Left forelimb (tissue), 1 donor: ENCODE measurements at regions not wholly inside any gene's neighbourhood (a gene's known extent, or its start where the extent isn't known, plus 50 kb on each side); places are given as distances from the start of the nearest gene placed in this dataset.
"Not testable (repeated sequence)": the region's sequence is repeated elsewhere in the genome, so short reads cannot be mapped to it uniquely, and the experiment has no call there.

ENCODE experiments used
- DNase-seq: peaks from one replicate; pipeline ENCODE4 v3.0.0-alpha.2; 2018; ENCODE audit warnings: low spot score

DNA sequence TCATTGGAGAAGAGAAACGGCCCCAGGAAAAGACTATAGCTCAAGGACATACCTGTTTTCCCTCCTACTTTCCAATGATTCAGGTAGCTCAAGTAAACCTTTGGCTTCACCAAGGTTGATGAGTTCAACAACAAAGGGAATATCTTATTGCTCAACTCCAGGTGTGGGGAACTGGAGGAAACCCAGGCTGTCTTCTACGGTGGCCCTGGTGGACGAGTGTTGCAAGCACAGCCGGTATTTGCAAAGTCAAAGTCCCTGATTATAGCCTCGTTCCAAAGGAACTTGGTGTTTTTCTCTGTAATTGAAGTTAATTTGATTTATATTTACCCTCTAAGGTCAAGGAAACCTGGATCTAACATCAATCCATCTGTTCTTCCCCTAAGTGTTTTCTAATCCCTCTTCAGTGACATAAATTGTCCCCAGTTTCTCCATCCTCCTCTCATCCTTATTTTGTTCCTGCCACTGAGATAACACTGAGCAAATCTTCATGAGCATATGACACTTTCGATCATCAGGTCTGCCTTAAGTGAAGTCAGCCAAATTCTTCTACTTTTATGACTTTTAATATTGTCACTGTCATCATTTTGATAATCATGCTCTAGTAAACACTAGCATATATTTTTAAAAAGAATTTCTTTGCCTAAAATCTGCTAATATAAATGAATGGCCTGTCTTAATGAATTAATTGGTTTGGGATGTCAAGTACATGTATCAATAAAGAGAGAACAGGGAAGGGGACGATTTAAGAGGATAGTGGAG lies 174.6 kb upstream of the TBX3 start:
- no peak for DNase-seq

DNA sequence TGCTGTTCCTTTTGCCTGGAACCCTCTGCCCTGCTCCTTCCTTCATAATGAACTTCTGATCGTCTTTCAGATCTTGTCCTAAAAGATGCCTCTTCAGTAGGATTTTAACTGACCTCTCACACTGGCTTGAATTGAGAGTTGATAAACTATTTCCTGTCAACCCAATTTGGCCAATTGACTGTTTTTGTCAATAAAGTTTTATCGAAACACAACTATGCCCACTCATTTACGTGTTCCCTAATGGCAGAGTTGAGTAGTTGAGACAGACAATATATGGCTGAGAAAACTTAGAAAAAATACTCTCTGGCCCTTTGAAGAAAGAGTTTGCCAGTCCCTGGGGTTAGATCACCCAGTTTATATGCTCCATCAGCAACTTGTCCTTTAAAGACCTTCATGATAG lies 171.7 kb upstream of the TBX3 start:
- no peak for DNase-seq

DNA sequence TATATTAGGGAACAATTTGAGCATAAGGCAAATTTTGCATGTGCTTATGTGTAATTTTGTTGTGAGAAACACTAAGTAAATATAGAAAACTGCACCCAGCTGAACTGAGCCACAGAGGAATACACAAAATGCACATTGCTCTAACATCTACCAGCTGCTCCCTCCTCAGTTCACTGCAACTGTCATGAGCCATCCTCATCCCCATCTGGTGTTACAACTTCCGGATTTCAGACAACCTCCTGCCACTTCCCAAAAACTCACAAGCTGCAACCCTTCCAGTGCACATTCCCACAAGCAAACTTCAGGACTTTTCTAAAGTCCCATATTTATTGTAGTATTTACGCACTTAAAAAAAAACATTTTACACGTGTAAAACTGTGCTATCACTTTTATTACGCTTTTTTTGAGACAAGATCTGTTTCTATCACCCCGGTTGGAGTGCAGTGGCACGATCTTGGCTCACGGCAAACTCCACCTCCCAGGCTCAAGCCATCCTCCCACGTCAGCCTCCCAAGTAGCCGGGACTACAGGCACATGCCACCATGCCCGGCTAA lies 169.1 kb upstream of the TBX3 start:
- no peak for DNase-seq

DNA sequence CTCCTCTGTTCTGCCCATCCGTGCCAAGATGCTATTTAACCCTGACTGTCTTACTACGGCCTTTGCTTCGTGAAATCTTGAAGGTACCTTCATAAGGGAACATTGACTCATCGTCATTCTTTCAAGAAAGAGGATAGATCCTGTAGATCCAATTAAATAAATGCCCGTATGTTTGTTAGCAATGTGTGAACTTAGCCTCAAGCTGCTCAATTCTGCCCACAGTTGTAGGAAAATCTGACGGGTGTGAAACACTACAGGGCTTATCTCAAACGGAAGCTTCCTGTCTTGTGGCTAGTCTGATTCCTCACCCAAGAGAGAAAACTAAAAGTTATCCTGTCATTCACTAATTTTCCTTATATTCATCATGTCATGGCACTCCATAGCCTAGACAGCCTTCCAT lies 168.0 kb upstream of the TBX3 start:
- DNase-seq, result no peak

DNA sequence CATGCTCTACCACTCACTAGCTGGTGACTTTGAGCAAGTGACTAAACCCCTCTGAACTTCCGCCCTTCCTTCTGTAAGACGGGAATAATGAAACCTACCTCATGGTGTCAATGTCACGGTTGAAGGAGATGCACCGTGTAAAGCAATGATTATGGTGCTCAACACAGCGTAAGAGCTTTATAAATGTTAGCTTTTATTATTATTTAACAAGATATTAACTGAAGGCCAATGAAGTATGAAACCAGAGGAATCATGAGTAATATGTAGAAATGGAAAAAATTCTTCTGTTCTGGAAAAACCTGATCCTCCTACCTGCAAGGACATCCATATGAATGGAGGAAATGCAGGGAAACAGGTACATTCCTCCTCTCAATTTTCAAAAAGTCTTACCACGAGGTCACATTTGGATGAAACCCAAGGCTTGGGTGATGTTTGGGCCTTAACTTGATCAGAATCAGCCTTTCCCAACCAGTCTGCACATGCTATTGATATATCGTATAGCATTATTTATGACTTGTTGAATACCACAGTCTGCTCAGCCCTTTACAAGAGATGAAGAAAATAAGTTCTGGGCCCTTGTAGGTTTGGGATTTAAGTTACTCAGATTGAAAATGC lies 166.8 kb upstream of the TBX3 start:
- no peak for DNase-seq

DNA sequence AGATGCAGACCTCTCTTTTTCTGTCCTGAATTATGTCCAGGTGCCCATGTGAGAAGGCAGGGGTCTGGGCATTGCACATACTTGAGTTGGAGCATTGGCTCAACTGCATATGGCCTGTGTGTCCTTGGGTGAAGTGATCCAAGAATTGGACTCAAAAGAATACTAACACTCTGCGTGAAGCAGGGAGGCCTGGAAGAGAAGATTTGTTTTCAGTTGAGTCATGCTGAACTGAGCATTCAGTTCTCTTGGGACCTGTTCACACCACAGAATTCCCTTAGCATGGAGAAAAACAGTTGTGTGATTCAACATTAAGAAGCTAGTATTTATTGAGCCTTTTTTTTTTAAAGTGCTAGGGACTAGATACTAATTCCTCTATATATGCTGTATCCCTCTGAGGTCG lies 164.7 kb upstream of the TBX3 start:
- DNase-seq, result no peak

DNA sequence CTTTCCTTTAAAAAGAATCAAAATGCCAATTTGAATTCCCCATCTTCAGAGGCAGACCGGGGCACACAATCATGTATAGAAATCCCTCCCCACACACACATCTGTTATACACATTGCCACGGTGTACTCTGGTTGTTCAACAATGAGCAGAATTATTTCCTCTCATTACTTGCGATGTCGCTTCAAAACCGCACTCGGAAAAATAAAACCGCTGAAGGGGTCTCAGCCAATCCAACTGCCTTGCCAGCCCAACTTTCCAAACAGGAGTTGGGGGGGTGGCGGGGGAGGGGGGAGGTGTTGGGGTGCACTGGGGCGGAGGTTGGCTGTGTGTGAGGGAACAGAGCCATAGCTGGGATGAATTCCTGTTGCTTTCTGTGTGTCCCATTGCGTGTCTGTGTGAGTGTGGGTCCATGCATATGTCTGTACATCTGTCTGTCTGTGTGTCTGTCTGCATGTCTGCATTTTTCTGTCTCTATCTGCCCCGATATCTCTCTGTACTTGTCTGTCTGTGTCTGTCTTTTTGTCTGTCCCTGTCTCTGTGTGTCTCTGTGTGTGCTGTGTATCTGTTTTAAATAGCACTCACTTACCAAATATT lies 163.6 kb upstream of the TBX3 start:
- peak; percentile 74 for DNase-seq

DNA sequence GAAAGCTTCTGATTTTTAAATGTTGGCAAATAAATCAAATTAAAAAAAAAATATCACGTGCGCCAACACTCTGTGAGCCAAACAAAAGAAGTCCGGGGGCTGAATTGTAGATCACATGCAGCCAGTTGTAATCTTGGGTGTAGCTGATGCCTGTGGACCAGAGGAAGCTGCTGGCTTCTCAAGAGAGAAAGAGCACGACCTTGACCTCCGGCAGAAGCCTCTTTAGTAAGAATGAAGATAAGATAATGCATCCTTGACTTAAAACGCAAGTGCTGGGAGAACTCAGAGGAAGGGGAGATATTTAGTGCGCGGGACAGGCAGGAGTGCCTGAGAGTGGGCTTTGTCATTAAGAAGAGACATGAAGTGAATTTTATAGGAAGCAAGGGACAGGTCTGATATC lies 162.8 kb upstream of the TBX3 start:
- DNase-seq, result no peak

DNA sequence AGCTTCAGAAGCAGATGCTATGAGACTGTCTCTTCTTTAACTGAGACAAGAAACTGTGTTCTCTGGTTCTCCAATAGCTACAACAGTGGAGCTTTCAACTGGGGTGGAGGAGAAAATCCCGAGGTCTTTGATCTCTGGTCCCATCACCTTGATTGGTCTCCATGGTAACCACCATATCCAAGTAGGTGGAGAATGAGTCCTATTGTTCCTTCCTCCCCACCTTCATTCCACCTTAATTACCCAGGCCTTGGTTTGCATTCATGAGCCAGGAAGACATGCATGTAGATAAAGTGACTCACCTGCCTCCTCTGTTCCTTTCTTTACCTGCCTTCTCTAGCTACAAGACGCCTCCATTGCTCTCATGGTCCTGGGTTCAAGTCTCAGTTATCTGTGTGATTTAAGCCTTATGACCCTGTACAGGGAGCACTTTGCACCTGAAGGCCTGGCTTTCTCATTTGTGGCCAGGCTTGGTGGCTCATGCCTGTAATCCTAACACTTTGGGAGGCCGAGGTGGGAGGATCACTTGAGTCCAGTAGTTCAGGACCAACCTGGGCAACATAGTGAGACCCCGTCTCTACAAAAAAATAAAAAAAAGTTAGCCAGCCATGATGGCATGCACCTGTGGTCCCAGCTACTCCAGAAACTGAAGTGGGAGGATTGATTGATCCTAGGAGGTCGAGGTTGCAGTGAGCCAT lies 157.7 kb upstream of the TBX3 start:
- no peak for DNase-seq

DNA sequence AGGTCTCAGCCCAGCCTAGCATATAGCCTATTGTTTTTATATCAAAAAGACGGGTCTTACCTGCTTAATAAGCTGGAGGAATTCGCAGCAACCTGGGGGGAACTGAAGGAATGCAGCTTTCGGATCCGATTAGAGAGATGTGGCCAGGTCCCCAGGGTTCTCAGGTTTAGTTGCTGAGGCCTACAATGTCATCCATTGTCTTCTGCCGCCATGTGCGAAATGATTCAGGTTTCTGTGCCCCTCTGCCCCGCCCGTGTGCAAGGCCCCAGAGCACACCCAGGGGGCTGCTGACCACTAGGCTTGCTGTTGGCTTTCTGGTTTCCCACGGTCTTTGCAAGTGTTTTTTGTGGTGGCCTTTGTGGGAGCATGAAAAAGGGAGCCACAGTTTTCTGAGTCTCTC lies 154.5 kb upstream of the TBX3 start:
- DNase-seq, result no peak

DNA sequence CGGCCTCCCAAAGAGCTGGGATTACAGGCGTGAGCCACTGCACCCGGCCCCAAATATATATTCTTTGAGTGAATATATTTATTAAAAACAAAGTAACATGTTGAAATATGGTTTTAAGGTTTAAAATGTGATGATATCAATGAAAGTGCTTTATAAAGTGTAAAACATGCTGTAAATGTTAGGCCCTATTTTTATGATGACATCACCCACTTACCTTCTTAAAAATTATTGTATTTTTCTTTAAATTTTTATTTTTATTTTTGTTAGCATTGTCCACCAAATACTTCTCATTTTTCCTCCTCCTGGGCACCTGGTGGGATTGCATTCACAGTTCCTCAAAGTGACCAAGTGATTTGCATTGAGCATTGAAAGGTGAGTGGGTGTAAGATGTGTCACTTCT lies 152.6 kb upstream of the TBX3 start:
- DNase-seq, result no peak

DNA sequence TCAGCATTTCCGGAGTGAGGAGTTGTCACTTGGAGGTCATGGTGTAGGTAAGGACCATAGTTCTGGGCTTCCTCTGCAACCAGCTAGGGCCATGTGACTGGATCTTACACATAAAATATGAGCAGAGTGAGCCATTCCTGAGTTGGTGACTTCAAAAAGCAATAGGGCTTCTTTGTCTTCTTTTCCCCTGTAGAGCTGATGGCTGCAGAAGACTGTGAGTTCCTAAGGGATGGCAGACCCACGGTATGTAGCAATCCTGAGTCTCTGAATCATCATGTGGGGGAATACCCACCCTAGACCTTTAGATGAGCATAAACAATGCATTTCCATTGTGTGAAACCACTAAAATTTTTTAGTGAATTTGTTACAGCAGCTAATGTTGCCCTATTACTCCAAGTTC lies 151.1 kb upstream of the TBX3 start:
- no peak for DNase-seq

DNA sequence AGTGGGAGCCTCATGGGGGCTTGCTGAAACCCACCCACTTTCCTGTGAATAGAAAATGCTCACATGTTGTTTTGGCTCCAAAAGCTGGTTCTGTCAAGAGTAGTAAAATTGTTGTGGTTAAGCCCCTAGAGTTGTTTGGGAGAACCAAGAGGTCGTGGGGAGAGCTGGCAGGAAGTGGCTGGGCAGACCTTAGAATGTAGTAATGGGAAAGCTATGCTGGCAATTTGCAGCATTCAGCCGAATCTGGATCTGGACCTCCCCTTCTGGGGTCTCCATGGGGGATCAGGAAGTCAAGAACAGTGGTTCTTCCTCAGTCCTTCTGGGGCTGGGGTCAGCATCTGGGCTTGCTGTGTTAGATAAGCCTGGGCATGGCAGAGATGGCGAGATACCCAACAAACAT lies 150.6 kb upstream of the TBX3 start:
- no peak for DNase-seq

DNA sequence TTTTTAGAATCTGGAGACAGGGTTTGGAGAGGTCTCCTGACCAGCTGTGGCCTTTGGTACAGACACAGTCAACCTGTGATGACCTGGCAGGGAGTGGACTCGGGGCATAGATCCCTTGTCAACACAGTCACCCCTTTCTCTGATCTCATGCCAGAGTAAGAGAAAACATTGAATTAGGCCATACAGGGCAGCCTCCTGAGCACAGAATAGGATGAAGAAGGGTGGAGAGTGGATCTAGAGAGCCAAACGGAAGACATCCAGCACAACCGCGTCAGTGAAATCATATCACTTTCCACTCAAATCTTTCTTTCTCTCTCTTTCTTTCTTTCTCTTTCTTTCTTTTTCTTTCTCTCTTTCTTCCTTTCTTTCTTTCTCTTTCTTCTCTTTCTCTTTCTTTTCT lies 145.9 kb upstream of the TBX3 start:
- no peak for DNase-seq

DNA sequence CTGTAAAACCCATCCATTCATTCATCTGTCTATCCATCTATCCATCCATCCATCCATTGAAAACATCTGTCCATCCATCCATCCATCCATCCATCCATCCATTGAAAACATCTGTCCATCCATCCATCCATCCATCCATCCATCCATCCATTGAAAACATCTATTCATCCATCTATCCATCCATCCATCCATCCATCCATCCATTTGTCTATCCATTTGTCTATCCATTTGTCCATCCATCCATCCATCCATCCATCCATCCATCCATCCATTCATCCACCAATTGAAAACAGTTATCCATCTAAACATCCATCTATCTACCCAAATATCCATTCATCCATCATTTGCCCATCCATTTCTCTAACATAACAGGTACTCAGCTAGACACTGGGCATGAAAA lies 145.3 kb upstream of the TBX3 start:
- not testable (repeated sequence) for DNase-seq

DNA sequence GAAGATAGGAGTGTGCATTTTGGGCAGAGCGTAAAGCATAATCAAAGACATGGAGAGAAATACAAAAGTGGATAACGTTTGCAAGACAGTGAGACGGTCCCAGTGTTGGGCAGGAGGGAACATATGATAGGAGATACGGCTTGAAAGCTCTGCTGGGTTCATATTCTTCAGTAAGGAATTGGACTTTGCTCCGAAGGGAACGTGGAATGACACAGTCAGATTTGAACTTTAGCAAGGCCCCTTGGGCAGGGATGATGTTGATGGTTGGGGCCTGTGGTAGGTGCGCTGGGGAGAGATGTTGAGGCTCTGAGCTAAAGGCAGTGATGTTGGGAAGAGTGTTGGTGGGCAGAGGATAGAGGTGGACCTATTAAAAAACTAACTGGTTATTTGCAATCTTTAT lies 143.5 kb upstream of the TBX3 start:
- DNase-seq, result no peak

DNA sequence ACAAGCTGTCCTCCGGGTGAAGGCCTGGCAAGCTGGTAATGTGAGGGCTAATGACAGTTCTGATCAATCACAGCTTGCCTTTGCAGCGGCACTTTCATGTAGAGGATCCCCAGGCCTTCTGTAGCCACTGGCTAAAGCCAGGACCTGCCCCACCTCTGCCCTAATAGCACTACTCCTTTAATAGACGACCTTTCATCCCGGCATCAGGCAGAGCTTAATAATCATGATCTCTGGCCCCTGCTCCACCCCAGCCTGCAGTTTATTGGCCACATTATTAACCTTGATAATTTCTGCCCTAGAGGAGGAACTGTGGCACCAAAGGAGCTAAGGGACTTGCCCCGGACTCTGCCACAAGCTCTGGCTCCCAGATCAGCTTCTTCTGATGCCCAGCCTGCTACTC lies 142.3 kb upstream of the TBX3 start:
- DNase-seq, result no peak

DNA sequence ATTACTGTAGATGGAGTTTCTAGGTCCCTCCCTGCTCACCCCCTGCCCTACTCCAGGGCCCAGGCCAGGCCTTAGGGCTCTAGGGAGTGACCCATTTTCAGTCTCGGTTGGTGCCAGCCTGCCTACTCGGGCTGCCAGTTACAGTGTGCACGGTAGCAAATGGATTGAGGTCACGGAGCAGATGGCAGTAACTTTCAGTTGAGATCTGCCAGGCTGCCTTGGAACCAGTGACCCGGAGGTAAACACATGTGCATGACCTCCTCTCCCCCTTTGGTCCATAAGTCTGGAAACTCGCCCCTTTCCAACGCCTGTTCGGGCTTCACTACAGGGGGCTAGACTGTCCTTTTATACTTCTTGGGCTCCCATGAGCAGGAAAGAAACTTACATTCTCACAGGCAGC lies 139.7 kb upstream of the TBX3 start:
- DNase-seq, result no peak

DNA sequence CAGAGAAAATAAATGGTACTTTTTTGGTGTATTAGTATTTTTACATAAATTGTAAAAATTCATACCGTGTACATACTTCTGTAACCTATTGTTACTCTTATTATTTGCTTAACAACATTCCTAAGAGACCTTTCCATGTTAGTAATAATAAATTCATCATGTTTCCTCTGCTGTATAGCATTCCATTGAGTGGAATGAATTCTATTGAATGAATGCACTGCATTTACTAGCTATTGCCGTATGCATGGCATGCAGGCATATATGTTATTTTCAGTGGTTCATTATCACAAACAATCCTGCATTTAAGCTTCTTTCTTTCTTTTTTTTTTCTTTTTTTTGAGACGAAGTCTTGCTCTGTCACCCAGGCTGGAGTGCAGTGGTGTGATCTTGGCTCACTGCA lies 137.6 kb upstream of the TBX3 start:
- no peak for DNase-seq

DNA sequence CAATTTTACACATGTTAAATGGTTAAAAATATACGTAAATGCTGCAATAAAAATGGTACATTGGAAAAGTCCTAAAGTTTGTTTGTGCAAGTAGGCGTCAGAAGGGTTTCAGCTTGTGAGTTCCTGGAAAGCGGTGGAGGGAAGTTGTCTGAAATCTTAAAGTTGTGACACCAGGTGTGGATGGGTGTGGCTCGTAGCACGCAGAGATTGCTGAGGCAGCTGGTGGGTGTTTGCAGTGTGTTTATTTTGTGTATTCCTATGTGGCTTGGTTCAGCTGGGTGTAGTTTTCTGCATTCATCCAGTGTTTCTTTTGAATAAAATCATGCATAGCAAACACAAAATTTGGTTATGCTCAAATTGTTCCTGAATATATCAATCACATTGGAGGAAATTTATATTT lies 136.8 kb upstream of the TBX3 start:
- DNase-seq, result no peak

DNA sequence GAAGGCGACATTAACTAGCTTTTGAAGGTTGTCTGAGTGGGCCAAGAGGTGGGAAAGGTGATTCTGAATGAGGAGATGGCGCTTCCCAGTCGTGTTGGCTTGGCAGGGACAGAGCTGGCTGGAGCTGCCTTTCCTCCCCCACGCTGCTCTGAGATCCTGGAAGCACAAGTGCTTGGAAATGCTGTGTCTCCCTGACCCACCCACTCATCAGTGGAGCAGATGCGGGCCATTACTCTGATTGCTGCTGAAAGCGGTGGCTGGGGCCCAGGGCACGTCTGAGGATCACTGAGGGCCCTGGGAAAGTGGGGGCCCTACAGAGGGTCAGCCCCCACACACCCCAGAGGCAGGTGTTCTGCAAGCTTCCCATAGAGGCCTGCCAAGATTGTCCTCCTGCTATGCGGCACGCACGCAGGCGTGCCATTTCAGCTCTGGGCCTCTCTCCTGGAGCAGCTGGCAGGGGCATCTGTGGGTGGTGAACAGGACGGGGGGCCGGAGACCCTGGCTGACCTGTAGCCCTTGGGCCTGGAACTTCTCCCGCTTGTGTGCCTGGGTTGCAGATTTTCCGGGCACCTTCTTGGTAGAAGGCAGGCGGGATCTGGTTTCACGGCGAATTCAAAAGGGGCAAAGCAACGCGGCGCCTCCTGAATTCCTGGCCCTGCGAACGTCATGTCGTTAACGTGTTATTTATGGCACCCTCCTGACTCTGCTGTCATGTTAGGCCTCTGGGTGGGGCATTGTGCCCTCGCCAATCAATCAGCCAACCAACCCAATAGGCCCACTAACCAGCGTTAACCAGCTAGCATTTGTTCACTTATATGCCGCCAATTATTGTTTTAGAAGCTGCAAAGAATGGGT lies 133.8 kb upstream of the TBX3 start:
- DNase-seq, result peak; percentile 75
